ENCODE measurements at regions not wholly inside any gene's neighbourhood (a gene's known extent, or its start where the extent isn't known, plus 50 kb on each side); places are given as distances from the start of the nearest gene placed in this dataset.

- Histone ChIP-seq H3K4me3 (ENCODE audit: low read length) (no peak overlapping the region), H3K9me3 (ENCODE audit: control insufficient read depth, insufficient read depth, low read length) (no peaks in the 10 kb centered on the region), H3K27ac (ENCODE audit: low read length) (no peak overlapping the region), H3K4me1 (ENCODE audit: control insufficient read depth, insufficient read depth, low read length) (no peaks in the 10 kb centered on the region), H3K27me3 (ENCODE audit: control insufficient read depth, insufficient read depth, low read length) (peaks cover 16% of the 10 kb centered on the region), H3K36me3 (ENCODE audit: control insufficient read depth, insufficient read depth, low read length) (no peaks in the 10 kb centered on the region)
- intact Hi-C loops (cut with micrococcal nuclease), result no loop called here
- Mint-ChIP-seq H3K27me3 (ENCODE audit: low read depth in 2 of 2) (peaks cover 23 to 40% of the 10 kb centered on the region in 2 donors), H3K9me3 (no peaks in the 10 kb centered on the region), H3K36me3 (no peaks in the 10 kb centered on the region), H3K27ac (no peak overlapping the region), H3K4me1 (no peaks in the 10 kb centered on the region), H3K4me3 (no peak overlapping the region)
- ATAC-seq (no peak), DNase-seq (no peak)
- 71% methylated on average over 2 of the region's 3 CpGs for WGBS (ENCODE audit: insufficient coverage)
- TF ChIP-seq, protein P1, sequence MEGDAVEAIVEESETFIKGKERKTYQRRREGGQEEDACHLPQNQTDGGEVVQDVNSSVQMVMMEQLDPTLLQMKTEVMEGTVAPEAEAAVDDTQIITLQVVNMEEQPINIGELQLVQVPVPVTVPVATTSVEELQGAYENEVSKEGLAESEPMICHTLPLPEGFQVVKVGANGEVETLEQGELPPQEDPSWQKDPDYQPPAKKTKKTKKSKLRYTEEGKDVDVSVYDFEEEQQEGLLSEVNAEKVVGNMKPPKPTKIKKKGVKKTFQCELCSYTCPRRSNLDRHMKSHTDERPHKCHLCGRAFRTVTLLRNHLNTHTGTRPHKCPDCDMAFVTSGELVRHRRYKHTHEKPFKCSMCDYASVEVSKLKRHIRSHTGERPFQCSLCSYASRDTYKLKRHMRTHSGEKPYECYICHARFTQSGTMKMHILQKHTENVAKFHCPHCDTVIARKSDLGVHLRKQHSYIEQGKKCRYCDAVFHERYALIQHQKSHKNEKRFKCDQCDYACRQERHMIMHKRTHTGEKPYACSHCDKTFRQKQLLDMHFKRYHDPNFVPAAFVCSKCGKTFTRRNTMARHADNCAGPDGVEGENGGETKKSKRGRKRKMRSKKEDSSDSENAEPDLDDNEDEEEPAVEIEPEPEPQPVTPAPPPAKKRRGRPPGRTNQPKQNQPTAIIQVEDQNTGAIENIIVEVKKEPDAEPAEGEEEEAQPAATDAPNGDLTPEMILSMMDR (IDR thresholded peaks at IDR 0.05), result no peak
Measured at GRCh38 chr2:13020469-13020868, 303.7 kb downstream of the TRIB2 start.

- TF ChIP-seq, protein P1 (IDR thresholded peaks at IDR 0.05), result no peak
- no peak for ATAC-seq
Measured at GRCh38 chr2:13021470-13021957, 304.8 kb downstream of the TRIB2 start.

GRCh38 chr2:13030606-13031005 is 313.9 kb downstream of the TRIB2 start:
- Histone ChIP-seq H3K27ac (ENCODE audit: low read length) (no peak overlapping the region), H3K4me3 (ENCODE audit: low read length) (no peak overlapping the region), H3K36me3 (ENCODE audit: control insufficient read depth, insufficient read depth, low read length) (no peaks in the 10 kb centered on the region), H3K9me3 (ENCODE audit: control insufficient read depth, insufficient read depth, low read length) (no peaks in the 10 kb centered on the region), H3K27me3 (ENCODE audit: control insufficient read depth, insufficient read depth, low read length) (peaks cover 2% of the 10 kb centered on the region), H3K4me1 (ENCODE audit: control insufficient read depth, insufficient read depth, low read length) (no peaks in the 10 kb centered on the region)
- no peaks in the 10 kb centered on the region for H3K36me3 Mint-ChIP-seq
- no peak overlapping the region for H3K27ac Mint-ChIP-seq
- H3K27me3 Mint-ChIP-seq (ENCODE audit: low read depth in 2 of 2), result peaks cover 8 to 34% of the 10 kb centered on the region in 2 donors
- H3K4me3 Mint-ChIP-seq, result no peak overlapping the region
- TF ChIP-seq, protein P1 (IDR thresholded peaks at IDR 0.05), result no peak
- 97% methylated on average over 2 of the region's 2 CpGs for WGBS (ENCODE audit: insufficient coverage)
- ATAC-seq (no peak), DNase-seq (no peak)
- no peaks in the 10 kb centered on the region for H3K4me1 Mint-ChIP-seq
- no peaks in the 10 kb centered on the region for H3K9me3 Mint-ChIP-seq
- intact Hi-C loops (cut with micrococcal nuclease), result no loop called here

More at GRCh38 chr2:13021470-13021957, 304.8 kb downstream of the TRIB2 start:
- no peaks in the 10 kb centered on the region for H3K4me1 Mint-ChIP-seq
- Histone ChIP-seq H3K27me3 (ENCODE audit: control insufficient read depth, insufficient read depth, low read length) (peaks cover 16% of the 10 kb centered on the region), H3K9me3 (ENCODE audit: control insufficient read depth, insufficient read depth, low read length) (no peaks in the 10 kb centered on the region), H3K4me1 (ENCODE audit: control insufficient read depth, insufficient read depth, low read length) (no peaks in the 10 kb centered on the region), H3K4me3 (ENCODE audit: low read length) (no peak overlapping the region), H3K27ac (ENCODE audit: low read length) (no peak overlapping the region), H3K36me3 (ENCODE audit: control insufficient read depth, insufficient read depth, low read length) (no peaks in the 10 kb centered on the region)
- no peaks in the 10 kb centered on the region for H3K36me3 Mint-ChIP-seq
- peaks cover 17 to 43% of the 10 kb centered on the region in 2 donors for H3K27me3 Mint-ChIP-seq (ENCODE audit: low read depth in 2 of 2)
- H3K9me3 Mint-ChIP-seq, result no peaks in the 10 kb centered on the region
- WGBS (ENCODE audit: insufficient coverage), result 81% methylated on average over 2 of the region's 3 CpGs
- H3K27ac Mint-ChIP-seq, result no peak overlapping the region
- intact Hi-C loops (cut with micrococcal nuclease), result no loop called here
- no peak for DNase-seq
- H3K4me3 Mint-ChIP-seq, result no peak overlapping the region

- intact Hi-C loops (cut with micrococcal nuclease), result no loop called here
- H3K36me3 ChIP-seq (ENCODE audit: control insufficient read depth, insufficient read depth, low read length), result no peaks in the 10 kb centered on the region
- no peaks in the 10 kb centered on the region for H3K27me3 ChIP-seq (ENCODE audit: control insufficient read depth, insufficient read depth, low read length)
- 89% methylated on average over 1 of the region's 1 CpG for WGBS (ENCODE audit: insufficient coverage)
- ATAC-seq (no peak), DNase-seq (no peak)
- no peak overlapping the region for H3K27ac ChIP-seq (ENCODE audit: low read length)
- H3K4me1 ChIP-seq (ENCODE audit: control insufficient read depth, insufficient read depth, low read length), result no peaks in the 10 kb centered on the region
- TF ChIP-seq, protein P1 (IDR thresholded peaks at IDR 0.05), result no peak
- no peak overlapping the region for H3K4me3 Mint-ChIP-seq
- H3K4me3 ChIP-seq (ENCODE audit: low read length), result no peak overlapping the region
- no peaks in the 10 kb centered on the region for H3K36me3 Mint-ChIP-seq
- no peaks in the 10 kb centered on the region for H3K4me1 Mint-ChIP-seq
- peaks cover 8 to 38% of the 10 kb centered on the region in 2 donors for H3K27me3 Mint-ChIP-seq (ENCODE audit: low read depth in 2 of 2)
- H3K9me3 ChIP-seq (ENCODE audit: control insufficient read depth, insufficient read depth, low read length), result no peaks in the 10 kb centered on the region
- no peak overlapping the region for H3K27ac Mint-ChIP-seq
- no peaks in the 10 kb centered on the region for H3K9me3 Mint-ChIP-seq
Measured at GRCh38 chr2:13034861-13035260, 318.1 kb downstream of the TRIB2 start.

Data from natural killer cell (primary cell).